ENCODE measurements at regions not wholly inside any gene's neighbourhood (a gene's known extent, or its start where the extent isn't known, plus 50 kb on each side); places are given as distances from the start of the nearest gene placed in this dataset.

DNA sequence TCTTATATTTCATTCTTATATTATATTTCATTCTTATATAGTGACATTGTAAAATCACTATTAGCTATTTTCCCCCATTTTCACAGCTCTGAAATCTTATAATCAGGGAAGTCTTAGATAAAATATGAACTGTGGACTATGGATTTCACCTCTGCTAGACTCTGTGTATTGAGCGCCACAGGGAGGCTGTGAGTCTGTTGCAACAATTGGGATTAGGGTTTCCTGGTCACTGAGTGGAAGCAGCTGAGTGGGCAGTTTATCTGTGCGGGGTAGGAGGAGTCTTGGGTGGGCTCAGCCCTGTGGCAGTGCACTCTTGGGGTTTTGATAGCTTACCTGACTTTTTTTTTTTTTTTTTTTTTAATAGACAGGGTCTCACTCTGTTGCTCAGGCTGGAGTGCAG lies 249.5 kb downstream of the PTTG2 start:
- no peaks in the 10 kb centered on the region for H3K79me2 ChIP-seq (ENCODE audit: control insufficient read depth, insufficient read depth, low read length)
- ATAC-seq (ENCODE audit: low read depth) = no peak
- H3K4me1 ChIP-seq (ENCODE audit: control insufficient read depth in 2 of 2, insufficient read depth in 2 of 2, low read length in 2 of 2) = no peaks in the 10 kb centered on the region
- no peaks in the 10 kb centered on the region for H3K9me3 ChIP-seq (ENCODE audit: control extremely low read depth in 1 of 3, control insufficient read depth in 2 of 3, insufficient read depth in 1 of 3, low read length in 2 of 3)
- ChIA-PET POLR2A (no interaction called here), CTCF (no interaction called here)
- no peak overlapping the region for H3K9ac ChIP-seq (ENCODE audit: low read length)
- peaks cover 7% of the 10 kb centered on the region for H3K27me3 Mint-ChIP-seq
- no peak overlapping the region for H3K4me3 ChIP-seq (ENCODE audit: control extremely low read depth in 1 of 5, extremely low read depth in 1 of 5, insufficient read depth in 1 of 5, low read depth in 2 of 5, low read length in 4 of 5)
- H3K27me3 ChIP-seq (replicated peaks in 1 of 4; ENCODE audit: control extremely low read depth in 1 of 4, control insufficient read depth in 3 of 4, insufficient read depth in 4 of 4, low read length in 3 of 4) = no peaks in the 10 kb centered on the region
- no peaks in the 10 kb centered on the region for H3K36me3 ChIP-seq (replicated peaks in 1 of 2; ENCODE audit: control extremely low read depth in 1 of 2, control insufficient read depth in 1 of 2, extremely low read depth in 1 of 2, insufficient read depth in 2 of 2, low read length in 1 of 2)
- no peaks in the 10 kb centered on the region for H4K20me1 ChIP-seq (ENCODE audit: control insufficient read depth, insufficient read depth, low read length, poor library complexity, severe bottlenecking)
- peaks cover 2% of the 10 kb centered on the region for H3K4me1 Mint-ChIP-seq
- no peak overlapping the region for H3K27ac Mint-ChIP-seq
- no peak overlapping the region for H3K27ac ChIP-seq (ENCODE audit: low read length in 2 of 2)
- TF ChIP-seq CTCF (IDR thresholded peaks at IDR 0.05) = no peak
- no peak for TF ChIP-seq EZH2 (IDR thresholded peaks at IDR 0.05; ENCODE audit: borderline replicate concordance, insufficient read depth, low read depth, low read length, poor library complexity, severe bottlenecking)
- intact Hi-C loops (cut with micrococcal nuclease) = no loop called here
- no peak for DNase-seq
- WGBS (ENCODE audit: insufficient coverage) = 100% methylated on average over 1 of the region's 2 CpGs
- H3K9me3 Mint-ChIP-seq (ENCODE audit: insufficient read depth) = no peaks in the 10 kb centered on the region
- H3K4me3 Mint-ChIP-seq = no peak overlapping the region
- H2AFZ ChIP-seq (ENCODE audit: insufficient read depth, low read depth, low read length, poor library complexity, severe bottlenecking) = no peak overlapping the region
- H3K4me2 ChIP-seq (replicated peaks; ENCODE audit: low read depth, low read length, poor library complexity, severe bottlenecking) = no peak overlapping the region

GRCh38 chr4:38210396-38211114 lies 250.4 kb downstream of the PTTG2 start:
- no peaks in the 10 kb centered on the region for H3K27me3 ChIP-seq (replicated peaks in 1 of 4; ENCODE audit: control extremely low read depth in 1 of 4, control insufficient read depth in 3 of 4, insufficient read depth in 4 of 4, low read length in 3 of 4)
- Mint-ChIP-seq H3K27me3 (peaks cover 7% of the 10 kb centered on the region), H3K27ac (no peak overlapping the region), H3K4me3 (no peak overlapping the region), H3K9me3 (ENCODE audit: insufficient read depth) (no peaks in the 10 kb centered on the region), H3K4me1 (peaks cover 2% of the 10 kb centered on the region)
- intact Hi-C loops (cut with micrococcal nuclease) = no loop called here
- ChIA-PET CTCF (interaction anchor here (1.2 kb wide), 1 partner anchor 31 kb away, joined by 3 read pairs; no protein-coding TSS in a partner anchor), POLR2A (no interaction called here)
- no peaks in the 10 kb centered on the region for H3K9me3 ChIP-seq (ENCODE audit: control extremely low read depth in 1 of 3, control insufficient read depth in 2 of 3, insufficient read depth in 1 of 3, low read length in 2 of 3)
- H4K20me1 ChIP-seq (ENCODE audit: control insufficient read depth, insufficient read depth, low read length, poor library complexity, severe bottlenecking) = no peaks in the 10 kb centered on the region
- no peak overlapping the region for H3K4me3 ChIP-seq (ENCODE audit: control extremely low read depth in 1 of 5, extremely low read depth in 1 of 5, insufficient read depth in 1 of 5, low read depth in 2 of 5, low read length in 4 of 5)
- DNase-seq = no peak
- WGBS (ENCODE audit: insufficient coverage) = 80% methylated on average over 7 of the region's 11 CpGs
- no peak for ATAC-seq (ENCODE audit: low read depth)
- no peak overlapping the region for H3K9ac ChIP-seq (ENCODE audit: low read length)
- no peak for TF ChIP-seq EZH2 (IDR thresholded peaks at IDR 0.05; ENCODE audit: borderline replicate concordance, insufficient read depth, low read depth, low read length, poor library complexity, severe bottlenecking)
- no peak for TF ChIP-seq CTCF (IDR thresholded peaks at IDR 0.05)
- H3K4me2 ChIP-seq (replicated peaks; ENCODE audit: low read depth, low read length, poor library complexity, severe bottlenecking) = no peak overlapping the region
- no peaks in the 10 kb centered on the region for H3K79me2 ChIP-seq (ENCODE audit: control insufficient read depth, insufficient read depth, low read length)
- no peaks in the 10 kb centered on the region for H3K36me3 ChIP-seq (replicated peaks in 1 of 2; ENCODE audit: control extremely low read depth in 1 of 2, control insufficient read depth in 1 of 2, extremely low read depth in 1 of 2, insufficient read depth in 2 of 2, low read length in 1 of 2)
- H3K27ac ChIP-seq (ENCODE audit: low read length in 2 of 2) = no peak overlapping the region
- no peak overlapping the region for H2AFZ ChIP-seq (ENCODE audit: insufficient read depth, low read depth, low read length, poor library complexity, severe bottlenecking)
- no peaks in the 10 kb centered on the region for H3K4me1 ChIP-seq (ENCODE audit: control insufficient read depth in 2 of 2, insufficient read depth in 2 of 2, low read length in 2 of 2)

All from B cell (primary cell).